ENCODE measurements at regions not wholly inside any gene's neighbourhood (a gene's known extent, or its start where the extent isn't known, plus 50 kb on each side); places are given as distances from the start of the nearest gene placed in this dataset.

DNA sequence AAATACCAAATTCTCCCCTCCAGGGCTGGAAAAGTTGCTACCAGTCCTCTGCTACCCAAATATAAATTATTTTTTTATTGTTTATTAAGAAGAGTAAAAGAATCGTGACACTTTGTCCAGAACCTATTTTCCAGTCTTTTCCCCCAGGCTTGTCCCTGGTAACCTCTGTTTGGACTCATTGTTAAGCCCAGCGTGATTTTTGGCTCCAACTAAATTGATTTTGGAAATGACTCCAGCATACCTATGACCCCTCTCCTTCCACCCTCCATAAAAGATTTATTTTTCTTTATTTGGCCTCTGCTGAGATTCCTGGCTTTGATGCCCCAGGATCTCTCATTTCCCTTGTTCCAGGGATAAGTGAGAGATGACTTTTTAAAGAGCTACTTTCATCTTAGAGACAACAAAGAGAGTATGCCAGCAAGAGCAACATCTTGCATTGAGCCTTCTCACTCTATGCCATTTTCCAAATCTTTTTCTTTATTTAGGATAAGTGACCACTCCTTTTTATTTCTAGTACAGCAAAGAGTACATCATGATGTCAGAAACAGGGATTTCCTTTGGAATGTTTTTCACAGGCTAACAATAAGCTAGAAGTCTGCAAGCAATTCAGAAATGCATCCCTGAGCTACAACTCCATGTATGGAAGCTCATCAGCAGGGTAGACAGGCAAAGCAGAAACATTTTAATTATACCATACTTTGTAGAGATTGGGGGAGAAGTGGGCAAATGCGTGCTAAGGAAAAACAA, 75.8 kb downstream of the DAD1 start:
- no peak for DNase-seq (ENCODE audit: low read depth)

DNA sequence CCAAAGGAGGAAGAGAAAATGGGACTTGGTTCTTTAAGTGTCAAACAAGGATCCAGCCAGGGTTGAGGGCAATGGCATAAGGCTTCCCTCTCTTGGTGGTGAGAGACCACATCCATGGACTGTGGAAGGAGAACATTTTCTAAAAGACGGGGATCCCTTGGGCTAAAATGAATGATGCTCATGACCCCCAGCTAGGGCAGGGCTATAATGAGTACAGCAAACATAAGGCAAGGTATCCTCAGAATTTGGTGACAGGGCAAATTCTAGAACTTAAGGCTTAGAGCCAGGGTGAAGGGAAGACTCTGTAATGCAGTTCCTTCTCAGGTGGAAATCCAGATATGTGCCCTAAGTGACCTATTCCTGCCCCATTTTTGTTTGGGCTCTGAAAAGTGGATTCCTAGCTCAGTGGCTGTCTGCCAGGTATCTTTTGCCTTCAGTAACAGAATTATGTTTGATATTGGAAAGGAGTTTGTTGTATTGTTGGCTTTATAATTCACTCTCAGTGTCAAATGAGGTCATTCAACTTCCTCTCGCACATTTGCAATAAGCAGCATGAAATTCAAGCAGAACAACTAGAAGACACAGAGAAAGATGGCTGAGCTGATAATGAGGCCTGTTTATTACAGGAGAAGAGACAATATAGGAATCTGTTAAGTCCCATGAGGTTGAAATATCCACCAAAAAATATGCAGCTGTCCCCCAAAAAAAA, 76.8 kb downstream of the DAD1 start:
- DNase-seq (ENCODE audit: low read depth): no peak

DNA sequence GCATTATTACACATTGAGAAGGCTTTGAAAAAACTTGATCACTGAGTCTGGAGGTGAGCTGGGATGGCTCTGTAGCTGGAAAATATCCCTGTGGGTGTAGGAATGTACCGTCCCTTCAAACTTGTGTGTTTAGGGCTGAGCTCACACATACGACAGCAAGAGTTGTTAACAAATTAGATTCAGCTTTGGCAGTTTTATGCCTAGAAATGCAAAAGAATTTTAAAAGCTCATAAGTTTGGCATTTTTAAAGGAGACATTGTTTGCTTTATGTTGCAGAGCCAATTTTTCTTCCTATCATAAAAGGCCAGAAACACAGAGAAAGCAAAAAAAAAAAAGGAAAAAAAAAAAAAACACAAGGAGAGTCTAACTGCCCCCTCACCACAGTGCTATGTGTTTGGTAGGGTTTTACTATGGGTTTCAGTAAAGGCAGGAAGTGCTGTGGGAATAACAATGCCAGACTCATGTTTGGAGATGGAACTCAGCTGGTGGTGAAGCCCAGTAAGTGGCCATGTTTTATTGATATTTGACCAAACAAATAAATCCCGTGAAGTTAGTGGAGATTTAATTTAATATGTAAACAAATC, 78.4 kb downstream of the DAD1 start:
- no peak for DNase-seq (ENCODE audit: low read depth)

DNA sequence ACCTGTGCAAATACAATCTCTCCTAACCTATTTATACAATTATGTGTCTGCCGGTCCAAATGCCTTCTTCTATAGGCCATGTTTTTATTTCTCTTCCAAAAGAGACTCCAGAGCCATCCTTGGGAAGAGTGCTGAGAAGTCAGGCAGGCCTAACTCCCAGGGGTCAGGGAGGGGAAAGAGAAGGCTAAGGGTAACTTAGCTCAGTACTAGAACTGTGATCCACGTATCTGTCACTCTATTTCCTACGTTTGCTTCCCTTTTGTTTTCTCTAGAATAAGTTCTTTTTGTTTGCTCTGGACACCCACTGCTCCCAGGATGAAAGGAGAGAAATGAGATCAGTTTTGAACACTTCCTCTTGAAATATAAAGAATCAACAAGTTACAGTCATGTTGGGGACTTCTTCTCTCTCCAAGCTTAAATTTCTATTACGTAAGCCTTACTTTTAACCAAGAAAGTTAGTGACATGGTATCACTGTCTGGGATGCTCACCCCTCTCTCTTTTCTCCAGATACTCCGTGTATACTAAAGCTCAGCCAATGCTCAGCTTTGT, 79.2 kb downstream of the DAD1 start:
- DNase-seq (ENCODE audit: low read depth): no peak

DNA sequence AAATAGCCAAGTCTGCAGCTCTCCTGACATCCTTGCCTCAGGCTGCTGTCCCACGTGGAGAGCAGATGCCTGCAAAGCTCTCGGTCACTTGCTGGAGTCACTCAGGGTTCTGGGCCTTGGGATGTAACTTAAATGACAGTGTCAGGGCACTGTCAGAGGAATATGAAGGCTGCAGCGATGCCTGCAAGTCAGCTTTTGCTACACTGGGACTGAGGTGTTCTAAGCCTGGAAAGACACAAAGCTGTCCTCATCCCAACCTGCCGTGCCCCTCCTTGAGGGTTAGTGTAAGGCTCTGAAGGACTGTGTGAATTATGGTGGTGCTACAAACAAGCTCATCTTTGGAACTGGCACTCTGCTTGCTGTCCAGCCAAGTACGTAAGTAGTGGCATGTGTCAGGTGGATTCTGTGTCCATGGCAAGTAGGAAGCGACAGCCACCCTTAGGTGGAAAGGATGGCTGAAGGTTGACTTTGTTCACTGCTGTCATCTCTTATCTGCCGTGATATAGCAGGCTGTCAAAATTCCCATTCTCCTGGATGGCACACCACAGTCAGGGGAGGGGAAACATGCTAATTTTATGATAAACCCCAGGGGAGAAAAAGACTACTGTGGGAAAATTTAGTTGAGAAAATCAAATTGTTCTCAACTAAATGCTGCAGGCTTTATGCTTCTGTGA, 79.9 kb downstream of the DAD1 start:
- no peak for DNase-seq (ENCODE audit: low read depth)

DNA sequence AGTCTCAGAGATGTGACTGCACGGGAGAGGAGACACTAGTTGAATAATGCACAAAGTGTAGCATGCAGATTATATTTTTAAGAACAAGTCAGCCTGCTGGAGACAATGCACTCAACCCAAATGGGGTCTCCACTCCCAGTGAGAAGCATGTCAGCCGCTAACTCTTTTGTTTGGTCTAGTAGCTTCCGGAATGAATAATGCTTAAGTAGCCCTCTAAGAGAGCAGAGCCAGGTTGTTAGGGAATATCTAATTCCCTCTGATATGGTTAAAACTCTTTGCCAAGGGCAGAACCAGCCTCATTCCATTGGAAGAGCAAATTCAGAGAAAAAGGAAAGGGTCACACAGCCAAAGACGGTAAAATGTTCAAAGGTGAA, 80.4 kb downstream of the DAD1 start:
- no peak for DNase-seq (ENCODE audit: low read depth)

DNA sequence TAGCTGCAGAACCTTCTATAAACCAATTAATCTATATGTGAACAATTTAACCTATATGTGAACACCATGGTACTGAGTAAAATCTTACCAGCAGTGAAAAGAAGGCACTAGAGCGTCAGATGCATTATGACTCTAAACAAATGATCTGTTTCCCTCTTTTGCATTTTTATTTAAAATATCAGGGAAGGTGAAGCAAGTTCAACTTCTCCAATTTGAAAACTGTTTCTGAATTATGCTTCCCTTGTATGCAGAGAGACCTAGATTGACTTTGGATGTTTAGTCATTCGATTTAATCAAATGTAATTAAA, 80.9 kb downstream of the DAD1 start:
- DNase-seq (ENCODE audit: low read depth): no peak

DNA sequence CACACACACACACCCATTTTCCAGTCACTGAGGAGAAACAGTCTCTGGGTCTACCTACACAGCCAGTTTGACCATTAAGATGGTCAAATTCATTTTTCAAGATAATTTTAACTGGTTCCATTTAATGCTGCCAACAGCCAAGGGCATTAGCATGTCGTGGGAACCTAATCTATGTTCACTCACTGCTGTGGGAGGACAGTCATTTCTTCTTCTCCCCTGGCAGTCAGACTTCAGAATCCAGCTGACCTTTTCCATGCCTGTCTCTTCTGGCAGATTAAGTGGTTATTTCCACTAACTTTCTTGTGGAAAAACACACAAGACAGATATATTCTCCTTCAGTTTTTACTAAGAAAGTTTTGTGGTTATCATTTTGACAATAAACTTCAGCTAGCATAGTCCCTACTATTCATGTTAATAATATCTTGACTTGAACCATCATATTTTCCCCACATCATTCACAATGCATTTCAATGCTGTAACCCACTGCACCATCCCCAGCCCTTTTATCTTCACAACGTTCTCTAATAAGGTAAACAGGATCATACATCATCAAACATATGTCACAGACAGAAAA, 82.2 kb downstream of the DAD1 start:
- DNase-seq (ENCODE audit: low read depth): no peak

DNA sequence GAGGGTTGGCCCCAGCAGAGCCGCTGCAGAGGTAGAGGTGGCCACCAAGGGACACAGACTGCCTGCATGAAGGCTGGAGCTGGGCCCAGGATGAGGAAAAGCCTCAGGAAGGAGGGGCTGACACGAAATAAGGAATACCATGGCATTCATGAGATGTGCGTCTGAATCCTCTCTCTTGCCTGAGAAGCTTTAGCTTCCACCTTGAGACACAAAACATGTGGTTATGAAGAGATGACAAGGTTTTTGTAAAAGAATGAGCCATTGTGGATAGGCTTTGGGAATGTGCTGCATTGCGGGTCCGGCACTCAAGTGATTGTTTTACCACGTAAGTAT, 82.7 kb downstream of the DAD1 start:
- DNase-seq (ENCODE audit: low read depth): no peak

DNA sequence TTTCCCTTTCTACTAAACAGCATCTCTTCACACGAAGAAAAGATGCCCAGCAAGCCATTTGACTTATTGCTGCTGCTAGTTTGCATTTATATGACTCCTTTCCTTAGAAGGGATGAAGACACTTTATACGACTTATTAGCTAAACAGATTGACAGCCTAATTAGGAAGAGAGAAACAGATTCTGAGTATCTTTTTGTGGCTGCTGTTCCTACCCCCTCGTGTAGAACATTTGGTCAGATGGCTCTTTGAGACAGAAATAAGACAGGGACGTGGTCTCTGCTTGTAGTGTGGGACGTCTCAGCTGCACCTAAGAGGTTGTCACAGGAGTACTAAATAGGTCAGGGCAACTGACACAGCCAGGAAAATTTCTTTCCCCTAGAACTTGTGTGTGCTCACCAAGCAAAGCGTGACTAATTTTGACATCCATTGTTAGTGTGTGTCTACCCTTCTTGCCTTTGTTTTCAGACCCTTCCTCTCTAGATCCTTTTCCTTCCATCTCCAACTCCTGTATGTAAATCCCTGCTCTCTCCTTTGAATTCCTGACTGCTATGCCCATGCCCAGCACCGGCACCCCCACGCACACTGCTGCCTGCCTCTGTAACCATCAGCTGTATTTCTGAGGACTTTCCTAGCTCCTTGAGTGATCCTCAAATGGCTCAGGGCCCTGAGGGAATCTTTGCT, 83.2 kb downstream of the DAD1 start:
- DNase-seq (ENCODE audit: low read depth): no peak

DNA sequence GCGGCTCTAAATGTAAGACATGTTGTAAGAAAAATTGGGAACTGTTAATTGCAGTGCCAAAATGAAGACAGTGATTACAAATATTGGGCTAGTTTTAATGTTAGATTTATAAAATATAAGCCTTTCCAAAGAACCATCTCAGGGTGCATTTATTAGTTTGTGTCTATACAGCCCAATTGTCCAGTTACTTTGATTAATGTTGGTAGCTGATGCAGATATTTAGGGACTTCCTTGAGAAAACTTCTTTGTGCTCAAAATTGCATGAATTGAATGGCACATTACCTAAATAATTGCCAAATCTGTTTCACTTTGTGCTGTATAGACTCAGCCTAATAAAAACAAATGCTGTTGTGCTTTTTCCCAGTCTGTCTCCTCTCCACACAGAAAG, 83.7 kb downstream of the DAD1 start:
- no peak for DNase-seq (ENCODE audit: low read depth)

DNA sequence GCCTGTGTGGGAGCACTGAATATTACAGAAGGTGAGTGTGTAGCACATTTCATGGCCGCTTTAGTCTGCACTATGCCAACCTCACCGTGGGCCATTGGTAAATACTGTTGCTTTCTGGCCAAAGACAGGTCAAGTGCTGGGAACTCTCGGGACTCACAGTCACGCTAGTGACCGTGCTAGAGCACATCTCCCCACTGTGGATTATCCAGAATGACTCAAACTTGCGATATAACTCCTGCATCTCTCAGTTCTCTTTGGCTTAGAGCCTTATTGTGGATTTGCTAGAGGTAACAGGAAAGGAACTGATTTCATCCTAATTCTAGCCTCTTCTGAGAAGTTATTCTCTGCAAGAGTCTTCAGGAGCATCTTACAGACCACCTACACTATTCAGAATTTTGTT, 86.5 kb downstream of the DAD1 start:
- no peak for DNase-seq (ENCODE audit: low read depth)

DNA sequence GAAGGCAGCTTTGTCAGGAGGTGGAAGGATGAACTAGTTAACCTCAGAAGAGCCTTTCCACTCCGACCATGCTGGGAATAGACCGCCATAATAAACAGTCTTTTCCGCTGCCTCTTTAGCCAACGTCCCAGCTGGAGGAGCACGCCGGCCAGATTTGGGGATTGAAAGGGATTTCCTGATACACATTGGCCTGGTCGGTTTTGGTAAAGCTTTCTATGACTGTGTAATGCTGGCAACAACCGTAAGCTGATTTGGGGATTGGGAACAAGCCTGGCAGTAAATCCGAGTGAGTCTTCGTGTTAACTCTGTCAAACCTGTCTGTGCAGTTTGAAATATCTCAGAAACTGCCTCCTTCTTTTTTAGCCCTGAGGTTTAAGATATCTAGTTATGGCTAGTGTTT, 87.0 kb downstream of the DAD1 start:
- DNase-seq (ENCODE audit: low read depth): no peak

DNA sequence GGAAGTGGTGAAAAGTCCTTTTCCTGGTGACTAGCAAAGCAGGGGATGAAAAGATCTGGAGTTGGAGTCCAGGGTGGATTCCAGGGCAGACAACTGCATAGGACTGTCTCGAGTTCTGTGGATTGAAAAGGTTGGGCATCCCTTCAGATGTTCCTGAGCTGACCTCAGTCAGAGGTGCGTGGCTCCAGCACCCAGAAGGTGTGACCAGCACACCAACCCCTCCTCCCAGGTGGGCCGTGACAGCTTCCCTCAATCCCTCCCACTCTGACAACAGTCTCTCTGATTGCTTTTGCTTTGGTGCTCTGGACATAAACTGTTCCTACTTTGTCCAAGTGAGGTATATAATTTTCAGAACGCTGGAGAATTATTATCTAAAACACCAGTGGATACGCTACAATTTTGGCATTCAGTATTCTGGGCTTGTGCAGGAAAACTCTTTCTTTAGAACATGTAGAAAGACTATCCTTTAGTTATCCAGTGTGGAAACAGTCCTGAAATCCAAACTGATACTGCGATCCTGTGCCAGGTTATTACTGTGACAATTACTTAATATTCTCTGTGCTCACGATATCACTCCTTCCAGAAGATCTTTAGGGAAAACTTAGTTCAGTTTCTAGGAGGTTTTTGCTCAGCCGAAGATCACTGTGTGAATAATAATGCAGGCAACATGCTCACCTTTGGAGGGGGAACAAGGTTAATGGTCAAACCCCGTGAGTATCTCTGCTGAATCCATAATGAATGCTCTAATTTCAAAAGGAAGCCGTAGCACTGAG, 87.9 kb downstream of the DAD1 start:
- no peak for DNase-seq (ENCODE audit: low read depth)

DNA sequence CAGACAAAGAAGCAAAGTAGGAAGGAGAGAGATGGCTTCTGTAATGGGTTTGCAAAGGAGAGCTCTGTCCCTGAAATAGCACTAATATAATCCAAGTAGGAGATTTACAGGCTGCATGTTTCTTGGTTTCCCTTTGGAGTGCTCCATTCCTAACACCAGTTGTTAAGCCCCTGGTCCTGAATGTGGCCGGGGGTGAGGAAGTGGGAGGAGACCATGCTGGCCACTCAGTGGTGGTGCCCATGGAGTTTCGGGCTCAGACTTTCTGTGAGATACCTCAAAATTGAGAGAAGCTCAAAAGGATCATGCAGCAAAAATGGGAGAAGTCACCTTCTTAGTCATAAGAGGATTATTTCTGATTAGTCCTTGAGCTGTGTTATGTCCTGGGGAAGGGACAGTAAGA, 88.5 kb downstream of the DAD1 start:
- DNase-seq (ENCODE audit: low read depth): no peak

DNA sequence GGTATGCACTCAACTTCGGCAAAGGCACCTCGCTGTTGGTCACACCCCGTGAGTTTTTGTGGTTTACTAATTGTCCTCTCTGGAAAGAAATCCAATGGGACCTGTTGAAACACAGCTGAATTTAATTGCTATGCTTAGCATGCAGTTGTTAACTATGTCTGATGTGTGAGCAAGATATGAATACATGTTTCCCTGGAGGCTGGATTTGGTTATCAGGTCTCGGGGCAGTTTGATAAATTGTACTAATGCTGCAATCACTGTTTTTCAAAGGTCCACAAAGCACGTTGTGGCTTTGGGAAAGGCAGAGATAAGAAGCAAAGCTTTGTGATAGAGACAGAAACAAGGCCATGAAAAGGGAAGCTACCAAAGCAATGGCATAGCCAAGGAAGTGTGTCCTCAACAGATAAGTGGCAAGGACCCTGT, 91.3 kb downstream of the DAD1 start:
- DNase-seq (ENCODE audit: low read depth): no peak

DNA sequence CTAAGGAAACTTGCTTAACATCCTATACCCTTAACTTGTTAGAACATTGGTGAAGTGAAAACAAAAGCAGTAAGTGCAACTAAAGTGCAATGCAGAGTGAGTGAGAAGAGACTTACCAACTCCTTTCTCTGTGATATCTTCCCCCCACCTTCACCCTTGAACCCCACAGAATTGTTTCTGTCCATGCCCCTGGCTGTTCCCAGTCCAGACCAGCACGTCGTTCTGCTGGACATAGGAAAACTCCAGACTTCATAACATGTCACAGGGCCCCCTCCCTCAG, 91.9 kb downstream of the DAD1 start:
- DNase-seq (ENCODE audit: low read depth): no peak

DNA sequence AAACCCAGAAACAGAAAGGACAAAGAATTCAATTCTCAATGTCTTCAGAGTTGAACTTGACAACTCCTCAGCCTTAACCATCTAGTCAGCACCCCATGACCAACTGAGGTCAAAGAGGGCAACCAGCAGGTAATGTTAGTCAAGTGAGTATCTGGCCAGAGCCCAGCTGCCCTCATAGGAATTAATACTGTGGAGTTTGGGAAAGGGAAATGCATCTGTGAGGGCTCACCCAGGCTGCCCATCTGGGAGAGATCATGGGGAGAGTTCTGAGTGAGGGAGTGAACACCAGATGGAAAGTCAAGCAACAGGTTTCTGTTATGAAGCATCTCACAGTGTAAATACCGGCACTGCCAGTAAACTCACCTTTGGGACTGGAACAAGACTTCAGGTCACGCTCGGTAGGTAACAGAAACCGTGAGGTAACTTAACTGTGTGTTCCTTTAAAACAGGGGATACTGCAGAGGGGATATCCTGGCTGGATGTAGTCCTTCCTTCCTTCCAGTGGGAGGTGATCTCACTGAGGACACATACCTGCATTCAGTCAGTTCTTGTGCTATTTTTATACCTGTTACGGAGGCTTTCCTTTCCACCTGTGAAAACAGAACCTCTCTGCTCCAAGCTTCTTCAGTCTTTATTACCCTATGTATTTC, 94.4 kb downstream of the DAD1 start:
- DNase-seq (ENCODE audit: low read depth): no peak

DNA sequence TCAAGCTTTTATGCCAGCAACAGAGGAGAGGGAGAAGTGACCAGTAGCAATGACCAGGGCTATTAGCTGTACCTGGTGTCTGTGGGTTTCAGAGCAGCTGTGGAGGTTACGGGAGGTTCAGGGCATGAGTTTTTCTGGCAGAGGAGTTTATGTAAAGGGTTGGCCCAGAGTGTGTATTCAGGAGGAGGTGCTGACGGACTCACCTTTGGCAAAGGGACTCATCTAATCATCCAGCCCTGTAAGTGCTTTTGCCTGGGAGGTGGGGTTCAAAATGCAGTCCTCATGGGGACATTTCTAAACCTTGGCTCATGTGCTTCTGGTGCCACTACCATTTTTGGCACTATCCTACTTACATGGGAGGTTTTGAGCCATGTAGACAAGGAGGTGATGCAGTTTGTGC, 95.3 kb downstream of the DAD1 start:
- no peak for DNase-seq (ENCODE audit: low read depth)

DNA sequence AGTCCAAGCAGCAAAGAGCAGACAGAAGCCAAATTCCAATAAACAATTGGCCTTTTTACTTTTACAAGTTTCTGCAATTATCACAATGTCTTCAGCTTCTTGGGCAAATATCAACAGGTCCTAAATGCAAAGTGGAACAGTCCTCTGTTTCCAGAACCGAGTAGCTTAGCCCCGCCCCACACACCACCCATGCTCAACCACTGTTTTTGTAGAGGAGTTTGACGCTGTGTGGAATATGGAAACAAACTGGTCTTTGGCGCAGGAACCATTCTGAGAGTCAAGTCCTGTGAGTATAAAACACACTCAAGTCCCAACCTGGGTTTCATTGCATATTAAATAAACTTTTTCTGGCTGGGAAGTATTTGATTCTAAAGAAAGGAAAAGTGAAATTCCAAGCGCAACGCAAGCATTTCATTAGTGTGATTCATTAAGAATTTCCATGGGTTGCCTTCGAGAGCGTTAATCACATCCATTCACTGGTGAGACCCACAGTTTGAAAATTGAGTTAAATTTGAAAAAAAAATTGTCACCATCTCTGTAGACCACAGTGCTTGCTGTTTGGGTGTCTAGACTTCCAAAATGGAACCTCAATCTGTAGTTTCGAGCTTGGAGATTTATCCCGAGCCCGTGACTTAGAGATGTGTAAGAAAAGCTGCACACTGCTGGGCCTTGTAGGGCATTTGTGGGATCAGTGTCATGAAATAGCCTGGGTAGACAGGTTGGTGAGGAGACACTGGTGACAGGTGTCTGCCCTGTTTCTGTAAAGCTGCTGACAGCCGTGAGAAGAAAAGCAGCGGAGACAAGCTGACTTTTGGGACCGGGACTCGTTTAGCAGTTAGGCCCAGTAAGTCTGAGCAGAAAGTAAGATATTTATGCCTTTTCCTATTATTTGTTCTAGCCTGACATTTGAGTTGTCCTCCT, 96.1 kb downstream of the DAD1 start:
- no peak for DNase-seq (ENCODE audit: low read depth)

All from HS-27A (cell line).